Parathyroid adenoma (tissue), 2 donors: ENCODE measurements at regions not wholly inside any gene's neighbourhood (a gene's known extent, or its start where the extent isn't known, plus 50 kb on each side); places are given as distances from the start of the nearest gene placed in this dataset.

Experiments used
- H2AFZ ChIP-seq: fragments of 300-600 bp; sonication (generic); one replicate; pipeline ENCODE4 v1.7.0; 2017; ENCODE audit warnings: antibody characterized with exemption, mild to moderate bottlenecking
- H3K27ac ChIP-seq: fragments of 300-600 bp; sonication (generic); one replicate; pipeline ENCODE4 v1.7.0; 2017
- H3K27me3 ChIP-seq: fragments of 300-600 bp; sonication (generic); one replicate; pipeline ENCODE4 v1.7.0; 2017; ENCODE audit warnings: low read length; ENCODE audit not compliant: control insufficient read depth, insufficient read depth
- H3K36me3 ChIP-seq: fragments of 300-600 bp; sonication (generic); one replicate; pipeline ENCODE4 v1.7.0; 2017; ENCODE audit warnings: low read length; ENCODE audit not compliant: control insufficient read depth, insufficient read depth
- H3K4me1 ChIP-seq: fragments of 300-600 bp; sonication (generic); one replicate; pipeline ENCODE4 v1.7.0; 2017; ENCODE audit warnings: control low read depth
- H3K4me2 ChIP-seq: fragments of 300-600 bp; sonication (generic); one replicate; pipeline ENCODE4 v1.7.0; 2017; ENCODE audit warnings: low read length
- H3K4me3 ChIP-seq: fragments of 300-600 bp; sonication (generic); one replicate; pipeline ENCODE4 v1.7.0; 2017; ENCODE audit warnings: low read depth, low read length
- H3K79me2 ChIP-seq: fragments of 300-600 bp; sonication (generic); one replicate; pipeline ENCODE4 v1.7.0; 2017; ENCODE audit warnings: control low read depth
- H3K9ac ChIP-seq: fragments of 300-600 bp; sonication (generic); one replicate; pipeline ENCODE4 v1.7.0; 2017; ENCODE audit warnings: mild to moderate bottlenecking
- H3K9me3 ChIP-seq: fragments of 300-600 bp; sonication (generic); one replicate; pipeline ENCODE4 v1.7.0; 2017; ENCODE audit warnings: low read length; ENCODE audit not compliant: control insufficient read depth
- CTCF ChIP-seq: fragments of 300-600 bp; sonication (generic); IDR thresholded peaks from one replicate; pipeline ENCODE4 v1.7.0; 2017; ENCODE audit warnings: antibody characterized with exemption, mild to moderate bottlenecking
- donor health status: primary hyperparathyroidism.

GRCh38 chr6:140893432-140893831 lies 1239.3 kb upstream of the GJE1 start:
- Histone ChIP-seq H3K4me2 (no peak overlapping the region), H3K36me3 (no peaks in the 10 kb centered on the region), H3K27me3 (no peaks in the 10 kb centered on the region), H2AFZ (no peak overlapping the region), H3K4me1 (no peaks in the 10 kb centered on the region), H3K9ac (no peak overlapping the region), H3K27ac (no peak overlapping the region), H3K9me3 (no peaks in the 10 kb centered on the region), H3K79me2 (no peaks in the 10 kb centered on the region), H3K4me3 (no peak overlapping the region)
- no peak for TF ChIP-seq CTCF

- H3K4me2 ChIP-seq: no peak overlapping the region
- H3K4me1 ChIP-seq: no peaks in the 10 kb centered on the region
- H3K36me3 ChIP-seq: no peaks in the 10 kb centered on the region
- H3K9ac ChIP-seq: no peak overlapping the region
- TF ChIP-seq CTCF: no peak
- H2AFZ ChIP-seq: no peak overlapping the region
- H3K27me3 ChIP-seq: no peaks in the 10 kb centered on the region
- no peak overlapping the region for H3K27ac ChIP-seq
- no peaks in the 10 kb centered on the region for H3K79me2 ChIP-seq
- no peak overlapping the region for H3K4me3 ChIP-seq
- no peaks in the 10 kb centered on the region for H3K9me3 ChIP-seq
Measured at GRCh38 chr6:140879946-140880345, 1252.8 kb upstream of the GJE1 start.

- H3K4me1 ChIP-seq: no peaks in the 10 kb centered on the region
- no peak overlapping the region for H3K27ac ChIP-seq
- no peaks in the 10 kb centered on the region for H3K36me3 ChIP-seq
- H2AFZ ChIP-seq: no peak overlapping the region
- H3K4me3 ChIP-seq: no peak overlapping the region
- no peaks in the 10 kb centered on the region for H3K79me2 ChIP-seq
- H3K9me3 ChIP-seq: no peaks in the 10 kb centered on the region
- H3K9ac ChIP-seq: no peak overlapping the region
- TF ChIP-seq CTCF: no peak
- no peaks in the 10 kb centered on the region for H3K27me3 ChIP-seq
- no peak overlapping the region for H3K4me2 ChIP-seq
Measured at GRCh38 chr6:140874066-140874465, 1258.7 kb upstream of the GJE1 start.

GRCh38 chr6:140872885-140873284 lies 1259.8 kb upstream of the GJE1 start:
- Histone ChIP-seq H2AFZ (no peak overlapping the region), H3K27me3 (no peaks in the 10 kb centered on the region), H3K9ac (no peak overlapping the region), H3K4me2 (no peak overlapping the region), H3K36me3 (no peaks in the 10 kb centered on the region), H3K9me3 (no peaks in the 10 kb centered on the region), H3K79me2 (no peaks in the 10 kb centered on the region), H3K4me1 (no peaks in the 10 kb centered on the region), H3K4me3 (no peak overlapping the region), H3K27ac (no peak overlapping the region)
- no peak for TF ChIP-seq CTCF

- Histone ChIP-seq H3K9ac (no peak overlapping the region), H3K4me1 (no peaks in the 10 kb centered on the region), H3K36me3 (no peaks in the 10 kb centered on the region), H3K27me3 (no peaks in the 10 kb centered on the region), H3K9me3 (no peaks in the 10 kb centered on the region), H2AFZ (no peak overlapping the region), H3K27ac (no peak overlapping the region), H3K4me3 (no peak overlapping the region), H3K79me2 (no peaks in the 10 kb centered on the region), H3K4me2 (no peak overlapping the region)
- no peak for TF ChIP-seq CTCF
Measured at GRCh38 chr6:140871911-140872310, 1260.8 kb upstream of the GJE1 start.
